Thoracic aorta (tissue), 2 donors: ENCODE measurements at regions not wholly inside any gene's neighbourhood (a gene's known extent, or its start where the extent isn't known, plus 50 kb on each side); places are given as distances from the start of the nearest gene placed in this dataset.

Source experiments
- ATAC-seq: fragments of 150-250 bp; one replicate; pipeline ENCODE4 v1.8.0; 2017; ENCODE audit warnings: low read depth; ENCODE audit not compliant: insufficient number of reproducible peaks, low FRiP score
- DNase-seq: peaks from one replicate; pipeline ENCODE4 v3.0.0-alpha.2; 2020; ENCODE audit warnings: low spot score
- H3K27ac ChIP-seq, 2 donors: fragments of 200-600 bp; sonication (generic); 1 replicate in 1 of 2; 2 replicates in 1 of 2; pipeline ENCODE4 v1.5.1; 2016; ENCODE audit warnings: mild to moderate bottlenecking in 2 of 2, moderate library complexity in 2 of 2
- H3K27me3 ChIP-seq: fragments of 200-600 bp; sonication (generic); replicated peaks from 2 replicates; pipeline ENCODE4 v1.6.0; 2016; ENCODE audit warnings: mild to moderate bottlenecking; ENCODE audit not compliant: insufficient read depth
- H3K36me3 ChIP-seq: fragments of 200-600 bp; sonication (generic); one replicate; pipeline ENCODE4 v1.5.1; 2016
- H3K4me1 ChIP-seq, 2 donors: fragments of 200-600 bp; sonication (generic); 1 replicate in 1 of 2; 2 replicates in 1 of 2; pipeline versions ENCODE4 v1.5.1 to v1.6.0; 2016; ENCODE audit warnings: low read depth in 2 of 2, mild to moderate bottlenecking in 1 of 2; ENCODE audit not compliant: control insufficient read depth in 1 of 2
- H3K4me3 ChIP-seq: fragments of 200-600 bp; sonication (generic); 2 replicates; pipeline ENCODE4 v1.5.1; 2016; ENCODE audit warnings: mild to moderate bottlenecking
- H3K9me3 ChIP-seq: fragments of 200-600 bp; sonication (generic); 2 replicates; pipeline ENCODE4 v1.5.1; 2016
- TF ChIP-seq, protein P1 (sequence below): fragments of 200-600 bp; sonication (generic); IDR thresholded peaks from one replicate; pipeline ENCODE4 v1.5.1; 2019; ENCODE audit warnings: antibody characterized with exemption

DNA sequence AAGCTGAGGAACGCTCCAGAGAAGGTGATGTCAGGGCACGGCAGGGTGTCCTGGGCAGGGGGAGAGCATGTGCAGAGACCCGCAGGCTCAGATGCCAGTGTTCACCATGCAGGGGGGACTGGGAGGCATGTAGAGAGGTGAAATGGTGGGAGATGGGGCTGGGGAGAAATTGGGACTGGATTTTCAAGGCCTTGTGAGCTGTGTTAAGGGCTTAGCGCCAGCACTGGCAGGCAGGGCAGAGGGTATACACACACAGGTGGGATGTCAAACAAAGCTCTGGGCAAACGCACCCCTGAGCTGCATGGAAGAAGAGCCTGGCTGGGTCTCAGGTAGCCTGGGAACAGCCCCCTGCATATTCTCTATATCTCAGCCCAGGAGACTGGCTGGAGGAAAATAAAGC lies 282.7 kb downstream of the SHQ1 start:
- Histone ChIP-seq H3K36me3 (no peaks in the 10 kb centered on the region), H3K9me3 (peaks cover 4% of the 10 kb centered on the region), H3K4me1 (no peaks in the 10 kb centered on the region), H3K27me3 (no peaks in the 10 kb centered on the region), H3K27ac (no peak overlapping the region), H3K4me3 (no peak overlapping the region)
- TF ChIP-seq, protein P1, sequence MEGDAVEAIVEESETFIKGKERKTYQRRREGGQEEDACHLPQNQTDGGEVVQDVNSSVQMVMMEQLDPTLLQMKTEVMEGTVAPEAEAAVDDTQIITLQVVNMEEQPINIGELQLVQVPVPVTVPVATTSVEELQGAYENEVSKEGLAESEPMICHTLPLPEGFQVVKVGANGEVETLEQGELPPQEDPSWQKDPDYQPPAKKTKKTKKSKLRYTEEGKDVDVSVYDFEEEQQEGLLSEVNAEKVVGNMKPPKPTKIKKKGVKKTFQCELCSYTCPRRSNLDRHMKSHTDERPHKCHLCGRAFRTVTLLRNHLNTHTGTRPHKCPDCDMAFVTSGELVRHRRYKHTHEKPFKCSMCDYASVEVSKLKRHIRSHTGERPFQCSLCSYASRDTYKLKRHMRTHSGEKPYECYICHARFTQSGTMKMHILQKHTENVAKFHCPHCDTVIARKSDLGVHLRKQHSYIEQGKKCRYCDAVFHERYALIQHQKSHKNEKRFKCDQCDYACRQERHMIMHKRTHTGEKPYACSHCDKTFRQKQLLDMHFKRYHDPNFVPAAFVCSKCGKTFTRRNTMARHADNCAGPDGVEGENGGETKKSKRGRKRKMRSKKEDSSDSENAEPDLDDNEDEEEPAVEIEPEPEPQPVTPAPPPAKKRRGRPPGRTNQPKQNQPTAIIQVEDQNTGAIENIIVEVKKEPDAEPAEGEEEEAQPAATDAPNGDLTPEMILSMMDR = no peak
- no peak for DNase-seq
- ATAC-seq = no peak

DNA sequence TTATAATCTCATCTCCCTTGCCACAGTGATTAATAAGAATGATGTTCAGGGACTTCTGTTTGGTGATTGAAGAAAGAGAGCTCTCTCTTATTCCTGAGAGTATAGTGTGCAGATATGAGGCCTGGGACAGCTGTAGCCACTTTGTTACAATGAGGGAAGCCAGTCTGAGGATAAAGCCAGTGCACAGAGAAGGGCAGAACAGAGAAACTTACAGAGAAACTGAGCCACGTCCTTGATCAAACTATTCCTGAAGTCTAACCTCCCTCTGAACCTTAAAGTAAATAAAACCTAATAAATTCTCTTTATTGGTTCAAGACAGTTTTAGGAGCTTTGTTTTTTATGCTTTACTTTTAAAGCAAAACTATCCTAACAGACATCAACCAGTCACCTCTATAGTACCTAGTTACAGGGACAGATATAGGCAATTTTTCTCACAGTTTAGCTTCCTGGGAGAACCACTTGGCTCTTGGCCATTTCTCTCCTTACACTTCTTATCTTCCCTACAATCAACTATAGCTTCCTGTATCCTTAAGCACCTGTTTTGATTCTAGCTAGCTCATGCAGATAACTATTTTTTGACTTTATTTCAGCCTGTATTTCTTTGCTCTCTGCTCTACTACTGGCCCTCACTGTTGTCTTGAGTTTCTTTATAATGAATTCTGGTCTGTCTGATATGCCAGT lies 284.4 kb downstream of the SHQ1 start:
- Histone ChIP-seq H3K36me3 (no peaks in the 10 kb centered on the region), H3K9me3 (peaks cover 4% of the 10 kb centered on the region), H3K27me3 (no peaks in the 10 kb centered on the region), H3K4me3 (no peak overlapping the region), H3K4me1 (no peaks in the 10 kb centered on the region), H3K27ac (no peak overlapping the region)
- TF ChIP-seq, protein P1 = no peak
- no peak for DNase-seq
- ATAC-seq = no peak

DNA sequence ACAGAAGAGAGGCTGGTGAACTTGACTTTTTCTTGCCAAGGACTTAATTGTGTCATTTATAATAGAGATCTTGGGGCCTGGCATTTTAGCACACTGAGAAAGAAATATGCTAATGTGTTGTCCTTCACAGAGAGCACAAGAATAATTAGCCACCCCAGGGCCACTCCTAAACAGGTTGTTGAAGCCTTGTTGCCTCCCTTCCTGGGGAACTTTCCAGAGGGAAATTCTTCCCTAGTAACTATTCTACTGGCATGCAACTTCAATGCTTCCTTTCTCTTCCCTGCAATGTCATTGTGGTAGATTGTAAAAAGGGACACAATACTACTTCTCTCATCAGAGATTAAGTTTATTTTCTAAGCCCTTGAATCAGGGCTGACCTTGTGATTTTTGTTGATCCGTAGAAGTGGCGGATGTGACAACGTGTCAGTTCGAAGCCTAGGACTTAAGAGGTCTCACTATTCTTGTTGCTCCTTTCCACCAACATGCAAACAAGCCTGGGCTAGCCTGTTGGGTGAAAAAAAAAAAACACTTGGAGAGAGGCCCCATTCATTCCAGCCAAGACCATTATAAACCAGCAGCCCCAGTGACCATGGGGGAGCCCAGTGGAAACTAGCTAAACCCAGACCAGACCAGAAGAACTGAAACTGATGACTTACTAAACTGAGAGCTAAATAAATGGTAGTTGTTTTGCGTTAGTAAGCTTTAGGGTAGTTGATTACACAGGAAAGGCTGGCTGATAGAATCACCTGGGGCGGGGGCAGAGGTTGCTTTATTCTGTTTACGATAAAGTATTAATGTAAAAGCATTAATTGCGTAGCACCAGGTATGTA lies 287.2 kb downstream of the SHQ1 start:
- no peak overlapping the region for H3K27ac ChIP-seq
- no peaks in the 10 kb centered on the region for H3K27me3 ChIP-seq
- no peaks in the 10 kb centered on the region for H3K36me3 ChIP-seq
- H3K4me1 ChIP-seq = no peaks in the 10 kb centered on the region
- H3K4me3 ChIP-seq = no peak overlapping the region
- ATAC-seq = no peak
- no peak for DNase-seq
- H3K9me3 ChIP-seq = peaks cover 4% of the 10 kb centered on the region
- TF ChIP-seq, protein P1 = no peak

DNA sequence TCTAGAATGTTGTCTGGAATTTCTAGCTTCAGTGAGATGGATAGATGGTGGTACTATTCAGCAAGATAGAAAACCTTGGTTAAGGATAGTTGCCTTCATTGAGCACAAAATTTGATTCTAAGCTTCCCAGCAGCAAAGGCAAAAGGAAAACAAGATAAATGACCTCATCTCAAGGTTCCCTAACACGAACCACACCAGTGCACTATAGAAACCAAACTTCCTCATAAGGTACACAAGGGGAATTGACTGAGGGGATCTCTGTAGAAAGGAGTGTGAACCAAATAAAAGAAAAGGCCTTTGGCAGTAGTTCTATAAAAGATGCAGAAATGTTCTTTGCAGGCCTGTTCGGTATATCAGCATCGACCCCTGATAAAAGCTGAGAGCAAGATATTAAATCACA lies 288.9 kb downstream of the SHQ1 start:
- Histone ChIP-seq H3K27ac (no peak overlapping the region), H3K4me1 (no peaks in the 10 kb centered on the region), H3K4me3 (no peak overlapping the region), H3K9me3 (peaks cover 4% of the 10 kb centered on the region), H3K27me3 (no peaks in the 10 kb centered on the region), H3K36me3 (no peaks in the 10 kb centered on the region)
- DNase-seq = no peak
- TF ChIP-seq, protein P1 = no peak
- ATAC-seq = no peak

DNA sequence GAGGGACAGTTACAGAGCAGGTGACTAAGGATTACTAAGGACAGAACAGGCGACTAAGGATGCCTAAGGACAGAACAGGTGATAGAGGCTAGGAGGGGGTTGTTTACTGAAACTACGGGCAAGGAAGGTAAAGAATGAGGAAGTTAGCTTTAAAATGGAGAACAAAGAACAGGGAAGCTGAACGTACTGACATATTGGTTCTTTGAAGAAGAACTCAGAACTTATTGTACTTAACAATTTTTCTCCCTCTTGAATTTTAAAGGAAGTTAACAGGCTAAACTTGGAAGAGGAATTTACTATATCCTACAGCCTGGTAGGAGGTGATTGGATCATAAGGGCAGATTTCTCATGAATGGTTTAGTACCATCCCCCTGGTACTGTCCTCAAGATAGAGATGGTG lies 290.2 kb downstream of the SHQ1 start:
- Histone ChIP-seq H3K27me3 (no peaks in the 10 kb centered on the region), H3K36me3 (no peaks in the 10 kb centered on the region), H3K9me3 (peaks cover 4% of the 10 kb centered on the region), H3K4me1 (no peaks in the 10 kb centered on the region), H3K27ac (no peak overlapping the region), H3K4me3 (no peak overlapping the region)
- TF ChIP-seq, protein P1 = no peak
- no peak for DNase-seq
- ATAC-seq = no peak
